HG03196 (cell line): ENCODE measurements at regions not wholly inside any gene's neighbourhood (a gene's known extent, or its start where the extent isn't known, plus 50 kb on each side); places are given as distances from the start of the nearest gene placed in this dataset.
"Not testable (repeated sequence)": the region's sequence is repeated elsewhere in the genome, so short reads cannot be mapped to it uniquely, and the experiment has no call there.

ENCODE experiments used
- ATAC-seq: cut with Tn5 transposase; IDR thresholded peaks from one replicate; pipeline ENCODE4 v1.9.1; 2021; ENCODE audit not compliant: unreplicated experiment

GRCh38 chr2:185374878-185375277 lies 363.7 kb upstream of the FSIP2 start:
- no peak for ATAC-seq

GRCh38 chr2:185375731-185376130 lies 362.9 kb upstream of the FSIP2 start:
- no peak for ATAC-seq

GRCh38 chr2:185381631-185382030 lies 357.0 kb upstream of the FSIP2 start:
- no peak for ATAC-seq

GRCh38 chr2:185384822-185385560 lies 353.6 kb upstream of the FSIP2 start:
- no peak for ATAC-seq

GRCh38 chr2:185388226-185388625 lies 350.4 kb upstream of the FSIP2 start:
- no peak for ATAC-seq

- ATAC-seq = no peak
Measured at GRCh38 chr2:185391543-185391942, 347.1 kb upstream of the FSIP2 start.

- ATAC-seq = no peak
Measured at GRCh38 chr2:185393091-185393490, 345.5 kb upstream of the FSIP2 start.

GRCh38 chr2:185402474-185402873 lies 336.1 kb upstream of the FSIP2 start:
- ATAC-seq = no peak

GRCh38 chr2:185404578-185404977 lies 334.0 kb upstream of the FSIP2 start:
- no peak for ATAC-seq

GRCh38 chr2:185417111-185417510 lies 321.5 kb upstream of the FSIP2 start:
- ATAC-seq = no peak

- no peak for ATAC-seq
Measured at GRCh38 chr2:185417688-185418087, 320.9 kb upstream of the FSIP2 start.

- ATAC-seq = not testable (repeated sequence)
Measured at GRCh38 chr2:185424958-185425629, 313.5 kb upstream of the FSIP2 start.

GRCh38 chr2:185428000-185428399 lies 310.6 kb upstream of the FSIP2 start:
- no peak for ATAC-seq

- no peak for ATAC-seq
Measured at GRCh38 chr2:185433824-185434223, 304.8 kb upstream of the FSIP2 start.

- ATAC-seq = no peak
Measured at GRCh38 chr2:185436787-185437372, 301.7 kb upstream of the FSIP2 start.

- ATAC-seq = no peak
Measured at GRCh38 chr2:185441486-185442005, 297.1 kb upstream of the FSIP2 start.

- ATAC-seq = no peak
Measured at GRCh38 chr2:185456517-185456916, 282.1 kb upstream of the FSIP2 start.

- no peak for ATAC-seq
Measured at GRCh38 chr2:185463481-185463880, 275.1 kb upstream of the FSIP2 start.

- ATAC-seq = no peak
Measured at GRCh38 chr2:185466915-185467314, 271.7 kb upstream of the FSIP2 start.

- no peak for ATAC-seq
Measured at GRCh38 chr2:185471441-185471840, 267.2 kb upstream of the FSIP2 start.

GRCh38 chr2:185472574-185472973 lies 266.0 kb upstream of the FSIP2 start:
- no peak for ATAC-seq

- no peak for ATAC-seq
Measured at GRCh38 chr2:185473838-185474237, 264.8 kb upstream of the FSIP2 start.
